ENCODE measurements at regions not wholly inside any gene's neighbourhood (a gene's known extent, or its start where the extent isn't known, plus 50 kb on each side); places are given as distances from the start of the nearest gene placed in this dataset.
"Not testable (repeated sequence)": the region's sequence is repeated elsewhere in the genome, so short reads cannot be mapped to it uniquely, and the experiment has no call there.

DNA sequence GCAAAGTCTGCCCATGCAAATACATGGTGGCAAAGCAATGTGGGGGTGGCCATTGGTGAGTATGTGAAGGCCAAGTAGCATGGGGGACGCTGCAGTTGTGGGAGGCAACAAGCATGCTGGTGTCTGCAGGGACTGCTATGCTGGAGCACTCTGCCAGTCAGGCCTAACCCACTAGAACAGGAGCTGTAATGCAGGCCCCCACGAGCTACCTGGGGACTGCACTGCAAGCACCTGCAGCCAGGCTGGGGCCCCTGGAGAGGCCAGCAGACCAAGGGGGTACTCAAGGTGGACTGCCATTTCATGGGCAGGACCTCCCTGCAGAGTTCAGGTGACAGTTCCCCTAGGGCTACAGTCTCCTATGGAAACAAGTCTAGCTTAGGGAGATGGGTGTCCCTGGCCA, 183.8 kb upstream of the PDE4D start:
- no peak for DNase-seq (ENCODE audit: low read depth)

DNA sequence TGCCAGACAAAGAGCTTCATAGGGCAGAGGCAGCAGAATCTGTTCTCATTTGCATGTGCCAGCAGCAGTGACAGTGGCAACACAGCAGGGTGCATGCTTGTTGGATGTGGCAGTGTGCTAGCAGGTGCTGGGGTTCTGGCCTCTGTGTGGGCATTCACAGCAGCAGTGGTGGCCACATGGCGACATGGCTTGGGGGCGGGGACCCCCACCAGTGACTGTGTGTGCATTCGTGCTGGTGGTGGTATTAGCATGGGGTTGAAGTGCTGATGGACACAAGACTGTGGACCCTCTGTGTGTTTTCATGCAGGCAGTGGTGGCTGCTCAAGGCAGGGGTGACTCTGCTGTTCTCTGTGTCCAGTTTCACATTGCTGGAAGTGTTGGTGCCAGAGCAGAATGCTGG, 183.2 kb upstream of the PDE4D start:
- no peak for DNase-seq (ENCODE audit: low read depth)

GRCh38 chr5:60066502-60066901, 173.0 kb upstream of the PDE4D start:
- DNase-seq (ENCODE audit: low read depth), result peak; percentile 63

DNA sequence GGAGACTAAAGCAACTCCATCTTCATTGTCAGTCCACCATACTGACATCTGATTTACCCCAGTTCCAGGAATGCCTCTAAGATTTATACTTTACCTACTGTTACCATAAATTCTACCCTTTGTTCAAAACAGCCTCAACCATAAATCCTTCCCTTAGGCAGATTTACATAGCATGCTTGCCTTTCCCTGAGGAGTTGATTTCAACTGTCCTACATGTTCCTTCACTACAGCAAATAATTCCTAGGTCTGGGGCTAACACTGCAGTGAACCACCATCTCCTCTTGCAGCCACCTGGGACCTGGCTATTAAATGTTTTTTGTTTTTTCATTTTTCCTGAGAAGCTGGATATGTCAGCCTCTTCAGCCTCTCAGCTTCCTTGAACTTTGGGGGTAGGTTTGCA, 166.9 kb upstream of the PDE4D start:
- no peak for DNase-seq (ENCODE audit: low read depth)

GRCh38 chr5:60056191-60056590, 162.7 kb upstream of the PDE4D start:
- DNase-seq (ENCODE audit: low read depth), result no peak

DNA sequence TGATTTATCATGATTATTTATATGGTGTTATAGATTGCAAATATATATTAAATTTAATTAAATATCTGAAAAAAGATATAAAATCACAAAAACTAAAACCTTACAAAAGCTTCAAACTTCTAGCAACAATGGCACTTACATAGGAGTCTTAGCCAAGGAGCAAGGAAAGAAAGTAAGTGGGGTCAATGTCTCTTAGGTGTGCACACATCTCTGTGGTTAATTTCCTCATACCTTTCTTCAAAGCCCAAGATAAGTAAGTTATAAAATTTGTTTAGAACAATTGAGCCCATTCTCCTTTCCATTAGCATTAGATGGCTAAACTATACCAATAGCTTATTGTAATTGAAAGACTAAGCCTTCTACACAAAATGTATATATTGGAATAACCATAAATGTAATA, 161.6 kb upstream of the PDE4D start:
- no peak for DNase-seq (ENCODE audit: low read depth)

DNA sequence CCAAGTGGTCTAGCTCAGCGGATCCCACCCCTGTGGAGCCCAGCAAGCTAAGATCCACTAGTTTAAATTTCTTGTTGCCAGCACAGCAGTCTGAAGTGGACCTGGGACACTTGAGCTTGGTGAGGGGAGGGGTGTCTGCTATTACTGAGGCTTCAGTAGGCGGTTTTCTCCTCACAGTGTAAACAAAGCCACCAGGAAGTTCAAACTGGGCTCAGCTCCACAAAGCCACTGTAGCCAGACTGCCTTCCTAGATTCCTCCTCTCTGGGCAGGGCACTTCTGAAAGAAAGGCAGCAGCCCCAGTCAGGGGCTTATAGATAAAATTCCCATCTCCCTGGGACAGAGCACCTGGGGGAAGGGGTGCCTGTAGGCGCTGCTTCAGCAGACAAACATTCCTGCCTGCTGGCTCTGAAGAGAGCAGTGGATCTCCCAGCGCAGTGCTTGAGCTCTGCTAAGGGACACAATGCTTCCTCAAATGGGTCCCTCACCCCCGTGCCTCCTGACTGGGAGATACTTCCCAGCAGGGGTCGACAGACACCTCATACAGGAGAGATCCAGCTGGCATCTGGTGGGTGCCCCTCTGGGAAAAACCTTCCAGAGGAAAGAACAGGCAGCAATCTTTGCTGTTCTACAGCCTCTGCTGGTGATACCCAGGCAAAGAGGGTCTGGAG, 148.6 kb upstream of the PDE4D start:
- DNase-seq (ENCODE audit: low read depth), result not testable (repeated sequence)

GRCh38 chr5:60041508-60041907, 148.0 kb upstream of the PDE4D start:
- DNase-seq (ENCODE audit: low read depth), result not testable (repeated sequence)

- DNase-seq (ENCODE audit: low read depth), result no peak
These were observed 142.8 kb upstream of the PDE4D start for GRCh38 chr5:60036192-60036938.

- DNase-seq (ENCODE audit: low read depth), result peak; percentile 30
These were observed 132.6 kb upstream of the PDE4D start for GRCh38 chr5:60026161-60026560.

DNA sequence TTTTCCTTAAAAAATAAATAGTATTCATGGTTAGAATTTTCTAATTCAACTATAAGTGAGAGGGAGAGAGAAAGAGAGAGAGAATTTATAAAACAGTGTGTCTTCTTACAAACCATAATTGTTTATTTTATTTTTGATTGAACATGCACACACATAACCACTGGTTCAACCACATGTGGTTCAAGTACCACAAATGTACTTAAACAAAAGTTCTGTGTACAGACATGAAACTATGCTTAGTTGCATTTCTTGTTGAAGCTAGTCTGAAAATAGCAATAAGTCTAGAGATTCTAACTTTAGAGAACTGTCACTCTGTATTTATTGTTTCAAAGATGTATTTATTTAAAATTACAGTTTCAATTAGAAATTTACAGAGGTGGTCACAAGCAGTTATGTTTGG, 130.6 kb upstream of the PDE4D start:
- DNase-seq (ENCODE audit: low read depth), result no peak

DNA sequence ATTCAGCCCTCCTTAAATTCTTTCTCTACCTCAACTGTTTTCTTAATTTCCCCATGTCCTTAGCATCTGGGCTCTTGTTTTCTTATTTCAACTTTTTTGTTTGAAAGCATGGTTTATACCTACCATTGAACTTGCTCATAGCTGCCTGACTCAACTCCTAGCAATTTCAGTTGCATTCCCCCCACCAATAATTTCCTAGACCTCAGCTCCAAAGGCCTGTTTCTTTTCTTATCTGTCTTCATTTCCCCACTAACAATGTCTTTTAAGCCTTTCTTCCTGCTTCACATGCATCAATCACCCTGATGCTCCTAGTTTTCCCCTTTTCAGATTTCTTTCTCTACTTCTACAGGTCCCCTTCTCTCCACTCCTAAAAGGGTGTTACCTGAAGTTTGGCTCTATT, 129.7 kb upstream of the PDE4D start:
- DNase-seq (ENCODE audit: low read depth), result peak; percentile 24

GRCh38 chr5:60020457-60020856, 126.9 kb upstream of the PDE4D start:
- DNase-seq (ENCODE audit: low read depth), result no peak

GRCh38 chr5:60018960-60019359, 125.4 kb upstream of the PDE4D start:
- DNase-seq (ENCODE audit: low read depth), result not testable (repeated sequence)

DNA sequence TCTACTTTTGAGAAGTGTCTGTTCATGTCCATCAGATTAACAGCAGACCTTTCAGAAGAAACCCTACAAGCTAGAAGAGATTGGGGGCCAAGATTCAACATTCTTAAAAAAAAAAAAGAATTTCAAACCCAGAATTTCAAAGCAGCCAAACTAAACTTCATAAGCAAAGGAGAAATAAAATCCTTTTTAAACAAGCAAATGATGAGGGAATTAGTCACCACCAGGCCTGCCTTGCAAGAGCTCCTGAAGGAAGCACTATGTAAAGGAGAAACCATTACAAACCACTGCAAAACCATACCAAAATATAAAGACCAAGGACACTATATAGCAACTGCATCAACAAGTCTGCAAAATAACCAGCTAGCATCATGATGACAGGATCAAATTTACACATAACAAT, 124.6 kb upstream of the PDE4D start:
- no peak for DNase-seq (ENCODE audit: low read depth)

GRCh38 chr5:60014331-60014730, 120.8 kb upstream of the PDE4D start:
- no peak for DNase-seq (ENCODE audit: low read depth)

DNA sequence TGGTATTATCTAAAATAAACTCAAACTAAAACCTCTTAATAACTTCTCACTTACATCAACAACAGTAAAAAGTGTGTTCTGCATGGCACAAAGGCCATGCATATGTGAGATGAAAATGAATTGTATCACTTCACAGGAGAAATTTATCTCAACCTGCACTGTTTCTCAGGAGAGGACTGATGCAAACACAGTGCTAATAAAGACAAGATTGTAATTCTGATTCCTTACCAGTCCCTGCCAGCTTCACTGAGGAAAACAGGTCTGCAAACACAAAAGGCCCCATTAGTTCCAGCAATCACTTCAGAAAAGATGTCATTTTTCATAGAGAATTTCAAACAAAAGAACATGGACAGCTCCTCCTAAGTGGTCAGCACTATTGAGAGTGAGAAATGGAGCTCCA, 117.3 kb upstream of the PDE4D start:
- DNase-seq (ENCODE audit: low read depth), result no peak

GRCh38 chr5:60010328-60010727, 116.8 kb upstream of the PDE4D start:
- DNase-seq (ENCODE audit: low read depth), result no peak

- no peak for DNase-seq (ENCODE audit: low read depth)
These were observed 114.2 kb upstream of the PDE4D start for GRCh38 chr5:60007729-60008128.

GRCh38 chr5:59999056-59999455, 105.5 kb upstream of the PDE4D start:
- no peak for DNase-seq (ENCODE audit: low read depth)

- DNase-seq (ENCODE audit: low read depth), result no peak
These were observed 98.7 kb upstream of the PDE4D start for GRCh38 chr5:59992206-59992605.

DNA sequence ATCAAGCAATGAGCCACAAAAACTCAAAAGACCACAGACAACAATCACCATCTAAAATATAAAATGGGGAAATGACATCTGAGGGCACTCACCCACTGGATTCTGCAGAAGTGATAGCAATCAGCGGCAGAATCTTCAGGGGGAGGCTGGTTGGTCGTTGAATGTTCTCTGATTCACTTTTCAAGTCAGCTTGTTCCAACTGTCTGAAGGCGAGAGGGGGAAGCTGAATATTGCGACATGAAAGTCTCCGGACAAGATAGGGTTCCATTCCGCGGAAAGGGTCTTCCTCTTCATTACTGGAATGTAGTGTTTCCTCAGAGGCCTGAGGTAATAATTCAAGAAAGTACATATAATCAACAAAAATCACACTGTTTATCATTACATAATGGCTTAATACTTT, 94.9 kb upstream of the PDE4D start:
- no peak for DNase-seq (ENCODE audit: low read depth)

- no peak for DNase-seq (ENCODE audit: low read depth)
These were observed 82.8 kb upstream of the PDE4D start for GRCh38 chr5:59976342-59976741.

- no peak for DNase-seq (ENCODE audit: low read depth)
These were observed 78.5 kb upstream of the PDE4D start for GRCh38 chr5:59972043-59972442.

All from HS-5 (cell line).